AG04450 (cell line): ENCODE measurements at regions not wholly inside any gene's neighbourhood (a gene's known extent, or its start where the extent isn't known, plus 50 kb on each side); places are given as distances from the start of the nearest gene placed in this dataset.

Source experiments
- CTCF ChIA-PET: fragments of 300-600, 350-600 bp; formaldehyde crosslinking; extraction: SDS; loops from one replicate; lab custom pipeline; 2022; ENCODE audit warnings: antibody characterized with exemption, inconsistent platforms; lab: Charles Lee
- POLR2A ChIA-PET: fragments of 350-600 bp; formaldehyde crosslinking; extraction: SDS; loops from one replicate; lab custom pipeline; 2021; ENCODE audit warnings: antibody characterized with exemption, inconsistent platforms; lab: Yijun Ruan, JAX
- DNase-seq: peaks from one replicate; pipeline ENCODE4 v3.0.0-alpha.2; 2011; ENCODE audit warnings: low read depth, low spot score
- H3K27ac ChIP-seq: one replicate; pipeline ENCODE4 v1.5.1; 2012; ENCODE audit warnings: low read depth, low read length, control low read depth
- H3K27me3 ChIP-seq: one replicate; pipeline ENCODE4 v1.6.0; 2012; ENCODE audit warnings: low read length; ENCODE audit not compliant: control insufficient read depth, insufficient read depth
- H3K4me3 ChIP-seq: 2 replicates; pipeline ENCODE4 v1.5.1; 2011; ENCODE audit warnings: mild to moderate bottlenecking, low read depth, low read length, control low read depth
- H3K9me3 ChIP-seq: 2 replicates; pipeline ENCODE4 v1.5.1; 2012; ENCODE audit warnings: low read length; ENCODE audit not compliant: control insufficient read depth, insufficient read depth
- TF ChIP-seq, protein P1 (sequence below): IDR thresholded peaks from 2 replicates; pipeline ENCODE4 v1.5.1; 2011; ENCODE audit warnings: low read depth, low read length, control low read depth, inconsistent platforms

DNA sequence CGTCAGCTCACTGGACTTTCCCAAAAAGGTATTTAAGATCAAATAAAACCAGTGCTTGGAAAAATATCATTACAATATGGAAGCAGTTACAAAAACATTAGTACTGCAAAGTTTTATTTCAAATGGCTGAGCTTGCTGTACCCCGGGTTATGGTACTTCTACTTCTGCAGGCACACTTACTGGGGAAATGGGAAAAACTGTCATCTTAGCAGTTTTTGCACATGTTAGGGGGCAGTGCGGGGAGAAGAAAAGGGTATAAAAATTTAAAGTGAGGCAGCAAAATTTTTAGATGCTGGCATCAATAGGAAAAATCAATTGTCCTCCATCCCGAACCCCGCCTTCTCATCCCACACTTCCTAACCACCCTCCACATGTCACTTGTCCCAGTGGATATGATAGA lies 133.4 kb downstream of the ATG4C start:
- TF ChIP-seq, protein P1, sequence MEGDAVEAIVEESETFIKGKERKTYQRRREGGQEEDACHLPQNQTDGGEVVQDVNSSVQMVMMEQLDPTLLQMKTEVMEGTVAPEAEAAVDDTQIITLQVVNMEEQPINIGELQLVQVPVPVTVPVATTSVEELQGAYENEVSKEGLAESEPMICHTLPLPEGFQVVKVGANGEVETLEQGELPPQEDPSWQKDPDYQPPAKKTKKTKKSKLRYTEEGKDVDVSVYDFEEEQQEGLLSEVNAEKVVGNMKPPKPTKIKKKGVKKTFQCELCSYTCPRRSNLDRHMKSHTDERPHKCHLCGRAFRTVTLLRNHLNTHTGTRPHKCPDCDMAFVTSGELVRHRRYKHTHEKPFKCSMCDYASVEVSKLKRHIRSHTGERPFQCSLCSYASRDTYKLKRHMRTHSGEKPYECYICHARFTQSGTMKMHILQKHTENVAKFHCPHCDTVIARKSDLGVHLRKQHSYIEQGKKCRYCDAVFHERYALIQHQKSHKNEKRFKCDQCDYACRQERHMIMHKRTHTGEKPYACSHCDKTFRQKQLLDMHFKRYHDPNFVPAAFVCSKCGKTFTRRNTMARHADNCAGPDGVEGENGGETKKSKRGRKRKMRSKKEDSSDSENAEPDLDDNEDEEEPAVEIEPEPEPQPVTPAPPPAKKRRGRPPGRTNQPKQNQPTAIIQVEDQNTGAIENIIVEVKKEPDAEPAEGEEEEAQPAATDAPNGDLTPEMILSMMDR: no peak

DNA sequence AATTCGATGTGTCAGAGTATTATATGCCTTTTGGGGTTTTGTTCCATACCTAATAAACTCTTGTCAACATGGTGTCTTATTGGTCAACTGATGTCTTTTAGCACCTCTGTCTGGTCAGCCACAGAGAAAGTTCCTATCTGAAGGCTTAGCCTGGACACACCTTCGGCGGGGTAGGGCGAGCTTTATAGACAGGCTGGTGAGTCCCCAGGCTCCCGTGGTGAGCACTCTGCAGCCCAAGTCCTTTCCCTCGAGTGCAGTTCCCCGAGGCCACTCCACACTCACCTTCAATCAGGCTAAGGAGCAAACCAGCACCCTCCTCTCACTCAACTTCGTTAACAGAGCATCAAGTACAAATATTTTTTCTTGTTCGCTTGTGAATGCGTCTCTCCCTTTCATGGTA lies 133.9 kb downstream of the ATG4C start:
- CTCF ChIA-PET: no interaction called here
- TF ChIP-seq, protein P1: no peak

More for the DNA sequence above, 133.4 kb downstream of the ATG4C start:
- ChIA-PET CTCF (interaction anchor here (0.5 kb wide), 1 partner anchor 12 kb away, joined by 4 read pairs; no protein-coding TSS in a partner anchor), POLR2A (no interaction called here)
- no peak for DNase-seq
- no peak overlapping the region for H3K27ac ChIP-seq
- no peaks in the 10 kb centered on the region for H3K9me3 ChIP-seq
- peaks cover 3% of the 10 kb centered on the region for H3K27me3 ChIP-seq
- no peak overlapping the region for H3K4me3 ChIP-seq

DNA sequence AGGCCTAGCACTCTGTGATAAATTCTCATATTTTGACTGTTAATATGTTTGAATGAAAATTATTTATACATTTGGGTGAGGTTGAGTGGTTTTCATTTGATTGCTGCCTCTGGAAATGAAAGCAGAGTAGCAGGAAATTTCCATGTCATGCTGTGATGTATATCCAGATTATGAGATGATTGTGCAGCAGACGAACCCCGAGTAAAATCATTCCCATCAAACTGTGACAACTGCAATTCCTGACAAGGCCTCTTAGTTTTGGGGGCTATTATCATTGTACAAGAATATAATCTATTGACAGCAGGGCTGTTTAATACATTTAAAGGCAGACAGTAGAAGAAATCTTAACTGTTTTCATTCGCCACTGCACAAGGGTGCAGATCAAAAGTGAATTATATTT lies 134.8 kb downstream of the ATG4C start:
- Histone ChIP-seq H3K4me3 (no peak overlapping the region), H3K27me3 (peaks cover 3% of the 10 kb centered on the region), H3K27ac (no peak overlapping the region), H3K9me3 (no peaks in the 10 kb centered on the region)
- TF ChIP-seq, protein P1: no peak
- ChIA-PET POLR2A (no interaction called here), CTCF (no interaction called here)
- no peak for DNase-seq

More for the DNA sequence above, 133.9 kb downstream of the ATG4C start:
- no peak for DNase-seq
- Histone ChIP-seq H3K9me3 (no peaks in the 10 kb centered on the region), H3K27me3 (peaks cover 3% of the 10 kb centered on the region), H3K27ac (no peak overlapping the region), H3K4me3 (no peak overlapping the region)
- POLR2A ChIA-PET: no interaction called here

- no peak for DNase-seq
- H3K9me3 ChIP-seq: no peaks in the 10 kb centered on the region
- no peak overlapping the region for H3K4me3 ChIP-seq
- ChIA-PET POLR2A (no interaction called here), CTCF (no interaction called here)
- H3K27ac ChIP-seq: no peak overlapping the region
- TF ChIP-seq, protein P1: no peak
- no peaks in the 10 kb centered on the region for H3K27me3 ChIP-seq
Measured at GRCh38 chr1:62922006-62922405, 138.1 kb downstream of the ATG4C start.

GRCh38 chr1:62924983-62925790 lies 141.3 kb downstream of the ATG4C start:
- ChIA-PET CTCF (no interaction called here), POLR2A (no interaction called here)
- Histone ChIP-seq H3K9me3 (no peaks in the 10 kb centered on the region), H3K4me3 (no peak overlapping the region), H3K27ac (no peak overlapping the region), H3K27me3 (no peaks in the 10 kb centered on the region)
- TF ChIP-seq, protein P1: no peak
- no peak for DNase-seq
